ENCODE measurements at regions not wholly inside any gene's neighbourhood (a gene's known extent, or its start where the extent isn't known, plus 50 kb on each side); places are given as distances from the start of the nearest gene placed in this dataset.

GRCh38 chr6:147881432-147881831 lies 372.9 kb downstream of the SAMD5 start:
- no peak for TF ChIP-seq CTCF (conservative IDR thresholded peaks at IDR 0.05; ENCODE audit: low read depth, low read length)
- no peak for DNase-seq (ENCODE audit: low read depth)
- H3K4me3 ChIP-seq (ENCODE audit: low read length), result no peak overlapping the region

- TF ChIP-seq CTCF (conservative IDR thresholded peaks at IDR 0.05; ENCODE audit: low read depth, low read length), result no peak
- DNase-seq (ENCODE audit: low read depth), result no peak
- H3K4me3 ChIP-seq (ENCODE audit: low read length), result no peak overlapping the region
Measured at GRCh38 chr6:147888374-147888773, 379.9 kb downstream of the SAMD5 start.

- DNase-seq (ENCODE audit: low read depth), result no peak
- TF ChIP-seq CTCF (conservative IDR thresholded peaks at IDR 0.05; ENCODE audit: low read depth, low read length), result no peak
Measured at GRCh38 chr6:147891671-147892070, 383.2 kb downstream of the SAMD5 start.

GRCh38 chr6:147892476-147892875 lies 384.0 kb downstream of the SAMD5 start:
- H3K4me3 ChIP-seq (ENCODE audit: low read length), result no peak overlapping the region
- no peak for DNase-seq (ENCODE audit: low read depth)
- no peak for TF ChIP-seq CTCF (conservative IDR thresholded peaks at IDR 0.05; ENCODE audit: low read depth, low read length)

More at GRCh38 chr6:147891671-147892070, 383.2 kb downstream of the SAMD5 start:
- H3K4me3 ChIP-seq (ENCODE audit: low read length), result no peak overlapping the region

GRCh38 chr6:147895272-147895671 lies 386.8 kb downstream of the SAMD5 start:
- TF ChIP-seq CTCF (conservative IDR thresholded peaks at IDR 0.05; ENCODE audit: low read depth, low read length), result no peak
- no peak overlapping the region for H3K4me3 ChIP-seq (ENCODE audit: low read length)
- no peak for DNase-seq (ENCODE audit: low read depth)

GRCh38 chr6:147900247-147900830 lies 391.8 kb downstream of the SAMD5 start:
- no peak overlapping the region for H3K4me3 ChIP-seq (ENCODE audit: low read length)
- DNase-seq (ENCODE audit: low read depth), result peak; percentile 23
- TF ChIP-seq CTCF (conservative IDR thresholded peaks at IDR 0.05; ENCODE audit: low read depth, low read length), result no peak

- H3K4me3 ChIP-seq (ENCODE audit: low read length), result no peak overlapping the region
- no peak for DNase-seq (ENCODE audit: low read depth)
- TF ChIP-seq CTCF (conservative IDR thresholded peaks at IDR 0.05; ENCODE audit: low read depth, low read length), result no peak
Measured at GRCh38 chr6:147903321-147903720, 394.8 kb downstream of the SAMD5 start.

All from retinal pigment epithelial cell (primary cell).